GM12878 (cell line): ENCODE measurements at regions not wholly inside any gene's neighbourhood (a gene's known extent, or its start where the extent isn't known, plus 50 kb on each side); places are given as distances from the start of the nearest gene placed in this dataset.

Experiments
- GABPA ChIP-seq: IDR thresholded peaks from 2 replicates; pipeline ENCODE4 v1.6.1; 2014; ENCODE audit warnings: antibody characterized with exemption, low read depth, mild to moderate bottlenecking, inconsistent platforms
- SIN3A ChIP-seq: IDR thresholded peaks from 2 replicates; pipeline ENCODE4 v1.6.1; 2012; ENCODE audit warnings: low read depth, low read length, improper control_type of control experiment

- TF ChIP-seq GABPA (no peak), SIN3A (no peak)
Measured at GRCh38 chr1:34379911-34380310, 203.2 kb downstream of the C1orf94 start.
